Adrenal gland (tissue), 5 donors: ENCODE measurements at regions not wholly inside any gene's neighbourhood (a gene's known extent, or its start where the extent isn't known, plus 50 kb on each side); places are given as distances from the start of the nearest gene placed in this dataset.

Experiments used
- POLR2A ChIP-seq, 2 donors: fragments of 450-650 bp; IDR thresholded peaks; one replicate each; pipeline ENCODE4 v1.6.1; 2017; ENCODE audit warnings: antibody characterized with exemption in 2 of 2, mild to moderate bottlenecking in 2 of 2, moderate library complexity in 1 of 2
- TF ChIP-seq, protein P1 (sequence below), 6 experiments: fragments of 450-650 bp in 4 of 6; fragments of 200-600 bp in 2 of 6; sonication (generic) in 1 of 6; IDR thresholded peaks; 1 replicate in 5 of 6; 2 replicates in 1 of 6; pipeline versions ENCODE4 v1.5.1 to v1.8.0; 2016 to 2021; ENCODE audit warnings: antibody characterized with exemption in 6 of 6, mild to moderate bottlenecking in 2 of 6, moderate library complexity in 1 of 6
- donor health status: DM: no; HTN: no; CAD: no.

DNA sequence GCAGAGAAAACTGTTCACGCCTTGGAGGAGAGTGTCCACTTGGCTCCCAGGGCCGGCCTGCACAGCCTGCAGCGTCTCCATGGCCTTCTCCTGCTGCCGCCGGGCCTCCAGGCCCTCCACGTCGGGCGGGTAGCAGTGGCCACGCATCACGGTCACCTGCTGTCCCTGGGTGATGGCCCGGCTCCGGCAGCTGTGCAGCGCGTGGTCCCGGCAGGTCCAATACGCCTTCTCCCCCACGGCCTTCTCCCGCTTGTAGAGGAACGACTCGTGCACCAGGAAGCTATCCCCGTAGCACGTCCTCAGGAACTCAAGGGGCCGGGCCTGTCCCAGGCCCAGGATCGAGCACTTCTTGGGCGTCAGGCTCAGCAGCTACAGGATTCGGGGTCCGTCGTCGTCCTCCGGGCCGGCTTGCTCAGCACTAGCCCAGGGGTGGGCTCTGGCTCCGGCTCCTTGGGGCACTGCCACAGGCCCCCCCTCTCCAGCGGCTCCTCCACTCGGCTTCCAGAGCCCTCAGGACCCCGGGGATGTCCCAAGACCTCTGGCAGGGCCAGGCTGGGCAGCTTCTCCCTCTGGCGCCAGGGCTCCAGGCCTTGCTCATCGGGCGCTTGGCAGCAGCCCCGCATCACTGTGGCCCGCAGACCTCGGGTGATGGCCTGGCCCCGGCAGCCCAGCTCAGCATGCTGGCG is 83.6 kb upstream of the FXR1 start:
- TF ChIP-seq POLR2A (IDR thresholded peaks at IDR 0.05): no peak
- TF ChIP-seq, protein P1, sequence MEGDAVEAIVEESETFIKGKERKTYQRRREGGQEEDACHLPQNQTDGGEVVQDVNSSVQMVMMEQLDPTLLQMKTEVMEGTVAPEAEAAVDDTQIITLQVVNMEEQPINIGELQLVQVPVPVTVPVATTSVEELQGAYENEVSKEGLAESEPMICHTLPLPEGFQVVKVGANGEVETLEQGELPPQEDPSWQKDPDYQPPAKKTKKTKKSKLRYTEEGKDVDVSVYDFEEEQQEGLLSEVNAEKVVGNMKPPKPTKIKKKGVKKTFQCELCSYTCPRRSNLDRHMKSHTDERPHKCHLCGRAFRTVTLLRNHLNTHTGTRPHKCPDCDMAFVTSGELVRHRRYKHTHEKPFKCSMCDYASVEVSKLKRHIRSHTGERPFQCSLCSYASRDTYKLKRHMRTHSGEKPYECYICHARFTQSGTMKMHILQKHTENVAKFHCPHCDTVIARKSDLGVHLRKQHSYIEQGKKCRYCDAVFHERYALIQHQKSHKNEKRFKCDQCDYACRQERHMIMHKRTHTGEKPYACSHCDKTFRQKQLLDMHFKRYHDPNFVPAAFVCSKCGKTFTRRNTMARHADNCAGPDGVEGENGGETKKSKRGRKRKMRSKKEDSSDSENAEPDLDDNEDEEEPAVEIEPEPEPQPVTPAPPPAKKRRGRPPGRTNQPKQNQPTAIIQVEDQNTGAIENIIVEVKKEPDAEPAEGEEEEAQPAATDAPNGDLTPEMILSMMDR (IDR thresholded peaks at IDR 0.05): no peak
